NCI-H2171 (cell line): ENCODE measurements at regions not wholly inside any gene's neighbourhood (a gene's known extent, or its start where the extent isn't known, plus 50 kb on each side); places are given as distances from the start of the nearest gene placed in this dataset.
"Not testable (repeated sequence)": the region's sequence is repeated elsewhere in the genome, so short reads cannot be mapped to it uniquely, and the experiment has no call there.

ENCODE experiments used
- DNase-seq: peaks from one replicate; lab custom pipeline; 2025; lab: John Stamatoyannopoulos, UW

- no peak for DNase-seq
Observed at GRCh38 chr2:10223932-10224720, 78.6 kb upstream of the HPCAL1 start.

- DNase-seq: no peak
Observed at GRCh38 chr2:10224734-10225133, 78.0 kb upstream of the HPCAL1 start.

DNA sequence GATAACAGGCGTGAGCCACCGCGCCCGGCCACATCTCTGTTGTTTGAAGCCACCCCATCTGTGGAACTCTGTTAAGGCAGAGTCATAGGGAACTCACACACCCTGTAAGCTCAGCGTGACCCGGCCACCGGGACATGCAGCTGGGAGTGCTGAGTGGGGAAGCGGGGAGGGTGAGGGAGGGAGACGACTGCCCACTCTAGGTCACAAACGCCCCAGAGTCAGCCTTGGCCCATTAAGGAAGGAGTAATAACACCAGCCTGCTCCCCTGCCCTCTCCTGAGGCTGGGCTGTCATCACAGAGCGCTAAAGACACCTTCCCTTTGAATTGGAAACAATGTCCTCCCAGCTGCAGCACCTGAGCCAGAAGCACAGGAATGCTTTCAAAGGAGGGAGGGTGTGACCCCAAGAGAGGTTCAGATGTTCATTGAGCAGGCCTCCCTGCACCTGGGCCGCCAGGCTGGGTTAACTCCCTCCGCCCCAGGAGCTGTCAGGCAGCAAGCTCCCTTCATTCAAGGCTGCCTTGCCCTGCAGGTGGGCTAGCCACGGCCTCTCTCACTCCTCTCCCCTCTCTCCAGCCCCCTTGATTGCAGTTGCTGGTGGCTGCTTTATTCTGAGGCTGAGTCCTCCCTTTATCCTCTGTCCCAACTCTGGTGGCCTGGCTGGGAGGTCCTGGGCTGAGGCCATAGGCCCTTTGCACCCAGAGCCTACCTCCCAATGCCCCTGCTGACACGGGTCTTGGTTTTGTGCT is 77.2 kb upstream of the HPCAL1 start:
- DNase-seq: peak; percentile 45

GRCh38 chr2:10226038-10226724 is 76.5 kb upstream of the HPCAL1 start:
- no peak for DNase-seq

- DNase-seq: no peak
Observed at GRCh38 chr2:10228611-10229365, 73.9 kb upstream of the HPCAL1 start.

- no peak for DNase-seq
Observed at GRCh38 chr2:10229462-10230099, 73.1 kb upstream of the HPCAL1 start.

GRCh38 chr2:10230499-10230898 is 72.2 kb upstream of the HPCAL1 start:
- DNase-seq: no peak

DNA sequence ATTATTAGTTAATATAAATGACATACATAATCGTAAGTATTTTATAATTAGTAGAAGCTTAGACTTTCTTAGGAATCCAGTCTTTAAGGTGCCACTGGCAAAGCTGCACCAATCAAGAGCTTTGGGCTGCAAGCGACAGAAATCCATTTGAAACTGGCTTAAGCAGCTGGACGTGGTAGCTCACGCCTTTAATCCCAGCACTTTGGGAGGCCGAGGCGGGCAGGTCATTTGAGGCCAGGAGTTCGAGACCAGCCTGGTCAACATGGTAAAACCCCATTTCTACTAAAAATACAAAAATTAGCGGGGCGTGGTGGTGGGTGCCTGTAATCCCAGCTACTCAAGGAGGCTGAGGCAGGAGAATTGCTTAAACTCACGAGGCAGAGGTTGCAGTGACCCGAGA is 71.8 kb upstream of the HPCAL1 start:
- DNase-seq: not testable (repeated sequence)

- DNase-seq: no peak
Observed at GRCh38 chr2:10231551-10232085, 71.1 kb upstream of the HPCAL1 start.

GRCh38 chr2:10232096-10232815 is 70.4 kb upstream of the HPCAL1 start:
- no peak for DNase-seq

DNA sequence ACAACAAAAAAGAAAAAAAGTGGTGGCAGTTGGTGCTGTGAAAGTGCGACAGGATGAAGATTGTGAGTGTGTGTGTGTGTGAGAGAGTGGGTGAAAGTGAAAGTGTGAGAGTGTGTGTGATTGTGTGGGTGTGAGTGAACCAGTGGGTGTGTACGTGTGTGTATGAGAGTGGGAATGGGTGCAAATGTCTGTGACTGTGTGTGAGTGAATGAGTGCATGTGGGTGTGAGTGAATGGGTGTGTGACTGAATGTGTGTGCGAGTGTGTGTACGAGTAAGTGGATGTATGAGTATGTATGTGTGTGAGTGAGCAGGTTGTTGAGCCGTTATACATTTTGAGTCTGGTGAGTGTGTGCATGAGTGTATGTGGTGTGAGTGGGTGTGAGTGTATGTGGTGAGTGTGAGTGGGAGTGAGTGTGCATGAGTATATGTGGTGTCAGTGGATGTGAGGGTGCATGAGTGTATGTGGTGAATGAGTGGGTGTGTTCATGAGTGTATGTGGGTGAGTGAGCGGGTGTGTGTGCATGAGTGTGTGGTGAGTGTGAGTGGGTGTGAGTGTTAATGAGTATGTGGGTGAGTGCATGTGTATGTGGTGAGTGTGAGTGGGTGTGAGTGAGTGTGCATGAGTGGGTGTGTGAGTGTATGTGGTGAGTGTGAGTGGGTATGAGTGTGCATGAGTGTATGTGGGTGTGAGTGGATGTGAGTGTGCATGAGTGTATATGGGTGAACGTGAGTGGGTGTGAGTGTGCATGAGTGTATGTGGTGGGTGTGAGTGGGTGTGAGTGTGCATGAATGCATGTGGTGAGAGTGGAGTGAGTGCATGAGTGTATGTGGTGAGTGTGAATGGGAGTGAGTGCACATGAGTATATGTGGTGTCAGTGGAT is 69.3 kb upstream of the HPCAL1 start:
- no peak for DNase-seq

- DNase-seq: no peak
Observed at GRCh38 chr2:10234013-10234306, 68.7 kb upstream of the HPCAL1 start.

GRCh38 chr2:10234409-10235094 is 68.2 kb upstream of the HPCAL1 start:
- no peak for DNase-seq

- no peak for DNase-seq
Observed at GRCh38 chr2:10235099-10235908, 67.4 kb upstream of the HPCAL1 start.

DNA sequence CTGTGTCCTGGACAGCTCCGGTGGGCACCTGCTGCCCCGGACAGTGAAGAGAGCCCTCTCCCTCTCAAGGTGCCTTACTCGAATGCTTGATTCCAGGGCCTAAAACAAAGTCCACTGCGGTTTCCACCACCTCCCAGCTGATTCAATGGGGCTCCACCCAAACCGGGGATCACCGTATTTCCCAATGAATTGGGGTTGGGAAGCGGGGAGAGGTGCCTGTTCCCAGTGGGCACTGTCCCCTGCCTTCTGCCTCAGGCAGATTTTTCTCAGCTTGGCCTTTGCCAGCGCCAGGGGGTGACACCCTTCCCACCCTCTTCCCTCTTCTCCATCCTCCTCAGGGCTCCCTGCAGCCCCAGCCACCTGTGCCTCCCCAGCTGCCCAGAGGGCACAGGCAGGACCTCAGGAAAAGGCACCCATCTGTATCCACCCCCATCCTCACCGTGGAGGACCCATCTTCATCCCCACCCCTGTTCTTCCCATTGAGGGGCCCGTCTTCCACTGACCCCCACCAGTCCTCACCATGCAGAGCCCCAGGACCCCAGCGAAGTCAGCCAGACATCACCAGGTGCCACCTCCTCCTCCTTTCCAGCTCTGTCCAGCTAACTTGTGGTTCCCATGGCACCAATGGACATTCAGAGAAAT is 66.7 kb upstream of the HPCAL1 start:
- no peak for DNase-seq

DNA sequence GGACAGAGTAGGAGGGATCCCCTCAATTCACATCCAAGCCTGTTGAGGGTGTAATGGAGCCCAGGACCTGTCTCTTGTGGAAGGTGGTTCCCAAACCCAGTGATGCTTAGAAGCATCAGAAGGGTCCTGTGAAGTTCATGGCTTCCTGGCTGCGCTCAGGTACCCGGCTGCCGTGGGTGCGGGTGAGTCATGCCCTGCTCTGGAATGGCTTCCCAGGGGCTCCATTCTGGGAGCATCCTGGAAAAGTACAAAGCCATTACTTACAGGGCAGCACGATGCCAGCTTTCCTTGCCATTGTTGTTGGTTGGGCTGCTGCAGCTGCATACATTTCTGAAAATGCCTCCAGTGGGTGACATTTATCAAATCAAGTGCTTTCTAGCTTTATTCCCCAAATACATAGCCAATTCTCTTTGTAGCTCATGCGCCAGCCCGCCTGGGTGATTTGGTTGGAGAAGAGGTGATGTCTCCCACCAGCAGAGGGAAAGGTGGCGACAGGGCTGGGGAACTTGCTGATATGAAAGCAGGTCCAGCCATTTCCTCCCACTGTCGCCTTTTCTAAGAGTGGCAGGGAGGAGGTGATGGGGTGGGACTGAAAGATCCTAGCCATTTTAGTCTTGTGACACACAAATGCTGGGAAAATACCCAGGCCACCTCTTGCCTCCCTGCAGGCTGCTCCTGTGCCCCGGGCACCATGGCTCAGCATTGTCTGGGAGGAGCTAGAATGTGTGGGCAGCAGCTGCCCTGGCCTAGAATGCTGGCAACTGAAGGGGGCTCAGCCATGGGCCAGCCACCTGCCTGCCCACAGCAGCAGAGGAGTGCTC is 65.9 kb upstream of the HPCAL1 start:
- DNase-seq: no peak
